NT2/D1 (cell line): ENCODE measurements at regions not wholly inside any gene's neighbourhood (a gene's known extent, or its start where the extent isn't known, plus 50 kb on each side); places are given as distances from the start of the nearest gene placed in this dataset.

Source experiments
- SUZ12 ChIP-seq: IDR thresholded peaks from 2 replicates; pipeline ENCODE4 v1.6.1; 2011; ENCODE audit not compliant: insufficient read length, insufficient read depth; ENCODE audit errors: extremely low read depth
- ZNF274 ChIP-seq: IDR thresholded peaks from 2 replicates; pipeline ENCODE4 v1.6.1; 2011; ENCODE audit warnings: mild to moderate bottlenecking, low read depth, low read length

DNA sequence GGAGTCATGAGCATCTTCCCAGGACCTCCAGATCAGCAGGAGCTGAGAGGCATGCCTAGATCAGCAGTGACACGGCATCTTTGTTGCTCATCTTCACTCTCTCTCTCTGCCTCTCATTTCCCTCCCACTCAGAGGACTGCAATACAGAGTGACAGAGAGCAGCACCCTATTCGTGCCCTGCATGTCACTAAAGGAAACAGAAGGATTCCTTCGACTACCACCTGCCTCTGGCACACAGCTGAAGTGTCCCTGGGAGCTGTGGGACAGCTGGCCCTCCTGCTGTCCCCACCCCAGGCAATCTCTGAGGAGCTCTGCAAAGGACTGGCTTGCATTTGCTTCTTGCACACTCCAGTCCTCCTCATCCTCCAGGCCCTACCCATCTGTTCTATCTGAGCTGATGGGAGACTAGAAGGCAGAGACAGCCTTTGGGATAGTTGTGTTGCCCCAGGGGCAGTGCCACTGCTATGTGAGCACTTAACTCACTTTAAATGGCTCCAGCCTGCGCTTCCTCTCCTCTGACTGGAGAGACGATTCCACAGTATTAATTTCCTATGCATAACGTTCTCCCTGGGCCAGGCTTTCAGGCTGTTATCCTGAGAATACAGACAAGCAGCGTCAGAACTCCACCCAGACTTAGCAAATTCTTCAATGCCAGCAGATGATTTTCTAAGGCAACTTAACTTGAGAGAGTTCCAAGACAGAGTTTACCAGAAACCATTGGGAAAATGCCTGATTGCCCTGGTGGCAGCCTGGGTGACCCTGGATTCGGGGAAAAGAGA, 167.6 kb upstream of the MAP1B start:
- no peak for TF ChIP-seq ZNF274
- no peak for TF ChIP-seq SUZ12
